ENCODE measurements at regions not wholly inside any gene's neighbourhood (a gene's known extent, or its start where the extent isn't known, plus 50 kb on each side); places are given as distances from the start of the nearest gene placed in this dataset.

DNA sequence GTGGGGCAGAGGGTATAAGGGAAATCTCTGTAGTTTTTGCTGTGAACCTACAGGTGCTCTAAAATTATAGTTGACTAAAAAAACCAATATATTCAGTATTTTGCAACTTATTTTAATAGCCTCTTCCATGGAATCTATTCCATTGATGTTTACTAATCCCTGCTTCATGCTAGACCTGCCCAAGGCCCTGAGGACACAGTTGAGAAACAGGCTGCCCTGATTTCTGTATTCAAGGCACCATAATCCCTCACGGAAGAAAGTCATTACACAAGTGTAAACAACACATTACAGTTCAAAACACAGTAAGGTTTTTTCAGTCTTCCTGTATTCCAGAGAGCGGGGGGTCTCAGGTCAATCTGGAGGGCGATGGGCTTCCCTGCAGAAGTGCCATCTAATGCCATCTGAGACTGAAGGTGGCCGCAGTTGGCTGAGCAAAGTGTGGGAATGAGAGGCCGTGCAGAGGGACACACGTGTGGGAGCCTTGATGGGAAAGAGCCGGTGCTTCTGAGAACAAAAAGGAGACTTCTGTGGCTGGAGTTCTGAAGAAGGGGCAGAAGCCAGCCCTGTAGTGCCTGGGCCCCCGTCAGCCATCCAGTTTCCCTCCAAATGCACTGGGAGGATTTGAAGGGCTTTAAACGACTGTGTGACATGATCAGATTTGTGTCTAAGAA lies 146.9 kb downstream of the PTPN20 start:
- TF ChIP-seq, protein P1, sequence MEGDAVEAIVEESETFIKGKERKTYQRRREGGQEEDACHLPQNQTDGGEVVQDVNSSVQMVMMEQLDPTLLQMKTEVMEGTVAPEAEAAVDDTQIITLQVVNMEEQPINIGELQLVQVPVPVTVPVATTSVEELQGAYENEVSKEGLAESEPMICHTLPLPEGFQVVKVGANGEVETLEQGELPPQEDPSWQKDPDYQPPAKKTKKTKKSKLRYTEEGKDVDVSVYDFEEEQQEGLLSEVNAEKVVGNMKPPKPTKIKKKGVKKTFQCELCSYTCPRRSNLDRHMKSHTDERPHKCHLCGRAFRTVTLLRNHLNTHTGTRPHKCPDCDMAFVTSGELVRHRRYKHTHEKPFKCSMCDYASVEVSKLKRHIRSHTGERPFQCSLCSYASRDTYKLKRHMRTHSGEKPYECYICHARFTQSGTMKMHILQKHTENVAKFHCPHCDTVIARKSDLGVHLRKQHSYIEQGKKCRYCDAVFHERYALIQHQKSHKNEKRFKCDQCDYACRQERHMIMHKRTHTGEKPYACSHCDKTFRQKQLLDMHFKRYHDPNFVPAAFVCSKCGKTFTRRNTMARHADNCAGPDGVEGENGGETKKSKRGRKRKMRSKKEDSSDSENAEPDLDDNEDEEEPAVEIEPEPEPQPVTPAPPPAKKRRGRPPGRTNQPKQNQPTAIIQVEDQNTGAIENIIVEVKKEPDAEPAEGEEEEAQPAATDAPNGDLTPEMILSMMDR (IDR thresholded peaks at IDR 0.05), result no peak
- no peak for TF ChIP-seq POLR2A (IDR thresholded peaks at IDR 0.05)
- no peak for TF ChIP-seq POLR2AphosphoS5 (IDR thresholded peaks at IDR 0.05)

Data from prostate gland (tissue), 2 donors.